ENCODE measurements at regions not wholly inside any gene's neighbourhood (a gene's known extent, or its start where the extent isn't known, plus 50 kb on each side); places are given as distances from the start of the nearest gene placed in this dataset.

- no peak for TF ChIP-seq EZH2 (IDR thresholded peaks at IDR 0.05; ENCODE audit: low read length, unreplicated experiment)
- no peak for TF ChIP-seq EZH2phosphoT487 (IDR thresholded peaks at IDR 0.05; ENCODE audit: borderline replicate concordance, low read length)
- TF ChIP-seq CTCF (conservative IDR thresholded peaks at IDR 0.05; ENCODE audit: low read depth, low read length) = no peak
Measured at GRCh38 chr12:93226361-93226760, 151.4 kb upstream of the NUDT4 start.

Measured in PC-3 (cell line).